ENCODE measurements at regions not wholly inside any gene's neighbourhood (a gene's known extent, or its start where the extent isn't known, plus 50 kb on each side); places are given as distances from the start of the nearest gene placed in this dataset.

DNA sequence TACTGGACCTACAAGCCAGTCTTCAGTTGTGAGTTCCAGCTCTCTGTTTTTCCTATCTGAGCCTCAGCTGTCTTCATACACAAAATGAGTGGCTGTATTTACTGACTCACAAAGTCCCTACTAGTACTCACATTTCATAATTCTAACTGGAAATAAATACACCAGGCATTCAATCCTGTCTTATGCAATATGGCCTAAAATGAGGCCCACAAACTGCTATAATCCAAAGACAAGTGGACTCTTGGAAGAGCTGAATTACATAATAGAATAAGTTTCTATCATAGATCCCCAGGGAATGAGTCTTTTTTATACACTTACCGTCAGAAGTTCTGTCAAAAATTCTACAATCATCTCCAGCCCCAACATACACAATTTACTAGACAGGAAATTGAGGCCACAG lies 211.9 kb downstream of the LRRN1 start:
- DNase-seq (ENCODE audit: low read depth): no peak
- in situ Hi-C loops (cut with HindIII; ENCODE audit: low pct_unique_long_range_greater_than_20kb, low sequenced_read_pairs): no loop called here

- in situ Hi-C loops (cut with HindIII; ENCODE audit: low pct_unique_long_range_greater_than_20kb, low sequenced_read_pairs): no loop called here
- DNase-seq (ENCODE audit: low read depth): no peak
These were observed 216.2 kb downstream of the LRRN1 start for GRCh38 chr3:4015426-4015825.

GRCh38 chr3:4019501-4019900 lies 220.3 kb downstream of the LRRN1 start:
- in situ Hi-C loops (cut with HindIII; ENCODE audit: low pct_unique_long_range_greater_than_20kb, low sequenced_read_pairs): no loop called here

DNA sequence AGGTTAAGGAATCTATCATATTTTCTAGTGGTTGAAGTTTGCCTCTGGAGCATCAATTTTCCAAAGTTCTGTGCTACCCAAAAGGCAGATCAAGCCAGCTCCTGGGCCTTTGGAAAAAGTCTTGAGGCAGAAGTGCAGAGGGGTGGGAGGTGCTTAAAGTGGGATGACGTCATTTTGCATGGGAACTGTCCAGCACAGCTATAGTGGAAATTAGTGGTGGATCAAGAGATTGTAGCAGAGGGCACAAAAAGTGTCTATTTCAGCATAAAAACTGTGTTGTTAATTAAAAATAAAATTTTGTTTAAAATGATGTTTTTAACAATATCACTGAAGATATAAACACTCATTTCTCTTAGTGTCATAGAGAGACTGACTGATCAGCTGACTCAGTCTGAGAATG lies 221.9 kb downstream of the LRRN1 start:
- in situ Hi-C loops (cut with HindIII; ENCODE audit: low pct_unique_long_range_greater_than_20kb, low sequenced_read_pairs): no loop called here

More at GRCh38 chr3:4019501-4019900, 220.3 kb downstream of the LRRN1 start:
- DNase-seq (ENCODE audit: low read depth): no peak

GRCh38 chr3:4029135-4029534 lies 229.9 kb downstream of the LRRN1 start:
- DNase-seq (ENCODE audit: low read depth): no peak
- in situ Hi-C loops (cut with HindIII; ENCODE audit: low pct_unique_long_range_greater_than_20kb, low sequenced_read_pairs): no loop called here

More for the DNA sequence above, 221.9 kb downstream of the LRRN1 start:
- peak; percentile 2 for DNase-seq (ENCODE audit: low read depth)

GRCh38 chr3:4030624-4031023 lies 231.4 kb downstream of the LRRN1 start:
- in situ Hi-C loops (cut with HindIII; ENCODE audit: low pct_unique_long_range_greater_than_20kb, low sequenced_read_pairs): no loop called here
- DNase-seq (ENCODE audit: low read depth): no peak

DNA sequence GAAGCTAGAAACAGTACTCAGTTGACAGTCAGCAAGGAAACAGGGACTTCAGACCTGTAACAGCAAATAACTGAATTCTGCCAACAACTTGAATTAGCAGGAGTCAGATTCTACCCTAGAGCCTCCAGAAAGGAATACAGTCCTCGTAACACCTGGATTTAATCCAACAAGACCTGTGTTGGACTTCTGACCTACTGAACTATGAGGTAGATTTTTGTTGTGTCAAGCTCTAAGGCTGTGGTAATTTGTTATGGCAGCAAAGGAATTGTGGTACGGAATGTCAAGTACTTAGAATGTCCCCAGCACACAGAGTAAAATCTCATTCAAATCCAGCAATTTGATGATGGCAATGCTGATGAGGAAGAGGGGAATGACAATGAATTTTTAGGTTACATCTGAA lies 234.1 kb downstream of the LRRN1 start:
- in situ Hi-C loops (cut with HindIII; ENCODE audit: low pct_unique_long_range_greater_than_20kb, low sequenced_read_pairs): no loop called here
- no peak for DNase-seq (ENCODE audit: low read depth)

GRCh38 chr3:4036046-4036445 lies 236.8 kb downstream of the LRRN1 start:
- DNase-seq (ENCODE audit: low read depth): no peak
- in situ Hi-C loops (cut with HindIII; ENCODE audit: low pct_unique_long_range_greater_than_20kb, low sequenced_read_pairs): no loop called here

DNA sequence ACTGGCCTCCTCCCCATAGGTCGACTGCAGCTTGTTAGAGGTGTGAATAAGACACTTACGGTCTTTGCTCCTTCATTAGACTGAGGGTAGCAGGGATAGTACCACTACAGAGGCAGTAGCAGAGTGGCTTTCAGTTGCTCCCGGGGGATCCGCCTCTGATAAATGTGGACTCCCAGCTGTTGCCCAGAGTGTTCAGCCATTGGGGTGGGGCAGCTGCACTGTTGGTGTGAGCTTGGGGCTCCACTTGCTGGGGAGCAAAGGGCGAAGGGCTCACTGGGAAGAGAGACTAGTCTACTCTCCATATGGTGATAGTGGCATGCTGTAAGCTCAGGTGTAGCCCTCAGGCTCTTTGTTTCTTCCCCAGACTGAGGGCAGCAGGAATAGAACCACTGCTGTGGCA lies 239.1 kb downstream of the LRRN1 start:
- in situ Hi-C loops (cut with HindIII; ENCODE audit: low pct_unique_long_range_greater_than_20kb, low sequenced_read_pairs): no loop called here
- DNase-seq (ENCODE audit: low read depth): no peak

DNA sequence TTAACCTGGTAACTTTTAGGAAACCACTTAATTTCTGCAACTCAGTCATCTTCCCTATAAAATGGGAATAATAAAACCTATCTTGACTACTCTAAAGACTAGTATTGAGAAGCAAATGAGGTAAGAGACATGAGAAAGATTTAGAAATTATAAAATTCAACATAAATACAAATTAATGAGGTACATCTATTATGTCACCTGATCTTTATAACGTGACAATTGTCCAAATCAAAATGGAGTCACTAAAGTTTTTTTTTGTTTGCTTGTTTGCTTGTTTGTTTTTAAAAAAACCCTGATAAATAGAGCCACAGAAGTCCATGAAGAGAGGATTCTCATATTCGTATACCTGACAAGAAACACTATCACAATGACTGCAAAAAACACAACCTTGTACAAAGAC lies 242.8 kb downstream of the LRRN1 start:
- in situ Hi-C loops (cut with HindIII; ENCODE audit: low pct_unique_long_range_greater_than_20kb, low sequenced_read_pairs): no loop called here
- DNase-seq (ENCODE audit: low read depth): no peak

GRCh38 chr3:4042869-4043268 lies 243.6 kb downstream of the LRRN1 start:
- in situ Hi-C loops (cut with HindIII; ENCODE audit: low pct_unique_long_range_greater_than_20kb, low sequenced_read_pairs): no loop called here
- DNase-seq (ENCODE audit: low read depth): no peak

GRCh38 chr3:4043867-4044575 lies 244.8 kb downstream of the LRRN1 start:
- DNase-seq (ENCODE audit: low read depth): no peak
- in situ Hi-C loops (cut with HindIII; ENCODE audit: low pct_unique_long_range_greater_than_20kb, low sequenced_read_pairs): no loop called here

DNA sequence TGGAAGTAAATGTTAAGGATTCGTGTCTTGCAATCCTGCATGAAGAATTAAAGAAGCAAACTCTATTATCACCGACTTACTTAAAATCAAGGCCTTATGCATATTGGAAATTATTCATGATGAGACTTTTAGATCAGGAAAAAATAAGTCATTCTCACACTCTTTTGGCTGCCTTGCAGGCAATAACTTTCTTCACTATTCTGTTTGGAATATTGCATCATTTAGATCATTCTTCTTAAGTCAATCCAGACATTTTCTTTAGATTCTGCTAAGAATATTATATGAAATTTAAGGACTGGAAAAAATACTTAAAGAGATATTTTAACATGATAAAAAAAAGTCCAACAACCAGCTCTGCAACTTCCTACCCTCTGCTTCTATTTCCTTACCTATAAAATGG lies 245.4 kb downstream of the LRRN1 start:
- no peak for DNase-seq (ENCODE audit: low read depth)
- in situ Hi-C loops (cut with HindIII; ENCODE audit: low pct_unique_long_range_greater_than_20kb, low sequenced_read_pairs): no loop called here

DNA sequence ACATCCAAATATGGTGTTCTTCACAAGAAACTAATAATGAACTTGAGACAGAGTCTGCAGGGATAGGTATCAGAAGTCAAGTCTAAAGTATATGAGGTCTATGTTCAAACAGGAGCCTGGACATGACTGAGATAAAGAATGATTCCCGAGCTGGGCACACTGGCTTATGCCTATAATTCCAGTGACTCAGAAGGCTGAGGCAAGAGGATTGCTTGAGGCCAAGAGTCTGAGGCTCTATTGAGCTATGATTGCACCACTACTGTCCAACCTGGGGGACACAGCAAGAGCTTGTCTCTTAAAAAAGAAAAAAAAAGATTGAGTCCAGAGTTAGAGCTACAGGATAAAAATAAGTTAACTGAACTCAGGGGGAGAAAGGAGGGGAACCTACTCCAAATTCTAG lies 246.5 kb downstream of the LRRN1 start:
- in situ Hi-C loops (cut with HindIII; ENCODE audit: low pct_unique_long_range_greater_than_20kb, low sequenced_read_pairs): no loop called here
- no peak for DNase-seq (ENCODE audit: low read depth)

GRCh38 chr3:4047366-4047765 lies 248.1 kb downstream of the LRRN1 start:
- in situ Hi-C loops (cut with HindIII; ENCODE audit: low pct_unique_long_range_greater_than_20kb, low sequenced_read_pairs): no loop called here
- DNase-seq (ENCODE audit: low read depth): no peak

DNA sequence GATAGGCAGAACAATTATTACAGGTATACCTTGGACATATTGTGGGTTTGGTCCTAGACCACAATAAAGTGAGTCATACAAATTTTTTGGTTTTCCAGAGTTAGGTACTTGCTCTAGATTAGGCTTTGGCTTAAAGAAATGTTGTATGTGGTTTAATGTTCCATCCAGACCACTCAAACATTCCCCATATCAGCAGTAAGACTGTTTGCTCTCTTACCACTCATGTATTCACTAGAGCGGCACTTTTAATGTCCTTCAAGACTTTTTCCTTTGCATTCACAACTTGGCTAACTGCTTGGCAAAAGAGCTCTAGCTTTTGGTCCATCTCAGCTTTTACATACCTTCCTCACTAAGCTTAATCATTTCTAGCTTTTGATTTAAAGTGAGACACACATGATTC lies 250.5 kb upstream of the SETMAR start:
- in situ Hi-C loops (cut with HindIII; ENCODE audit: low pct_unique_long_range_greater_than_20kb, low sequenced_read_pairs): no loop called here
- no peak for DNase-seq (ENCODE audit: low read depth)

DNA sequence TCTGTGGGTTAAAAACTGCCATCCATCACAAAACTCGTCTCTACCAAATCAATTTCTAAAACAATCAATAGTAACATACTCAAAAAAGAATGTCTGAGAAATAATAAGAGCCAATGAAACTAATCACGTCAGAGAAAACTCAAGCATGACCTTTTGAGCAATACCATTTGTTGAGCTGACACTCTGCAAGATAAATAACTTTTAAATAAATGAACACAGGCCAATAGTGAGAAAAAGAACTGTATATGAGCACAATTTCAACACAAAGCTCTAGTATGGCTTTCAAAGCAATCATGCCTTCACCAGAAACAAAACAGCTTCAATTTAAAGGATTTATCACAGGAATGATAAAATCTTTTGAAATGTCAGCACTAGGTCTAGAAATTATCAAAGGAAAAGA lies 249.2 kb upstream of the SETMAR start:
- no peak for DNase-seq (ENCODE audit: low read depth)
- in situ Hi-C loops (cut with HindIII; ENCODE audit: low pct_unique_long_range_greater_than_20kb, low sequenced_read_pairs): no loop called here

- DNase-seq (ENCODE audit: low read depth): no peak
These were observed 243.1 kb upstream of the SETMAR start for GRCh38 chr3:4060064-4060463.

DNA sequence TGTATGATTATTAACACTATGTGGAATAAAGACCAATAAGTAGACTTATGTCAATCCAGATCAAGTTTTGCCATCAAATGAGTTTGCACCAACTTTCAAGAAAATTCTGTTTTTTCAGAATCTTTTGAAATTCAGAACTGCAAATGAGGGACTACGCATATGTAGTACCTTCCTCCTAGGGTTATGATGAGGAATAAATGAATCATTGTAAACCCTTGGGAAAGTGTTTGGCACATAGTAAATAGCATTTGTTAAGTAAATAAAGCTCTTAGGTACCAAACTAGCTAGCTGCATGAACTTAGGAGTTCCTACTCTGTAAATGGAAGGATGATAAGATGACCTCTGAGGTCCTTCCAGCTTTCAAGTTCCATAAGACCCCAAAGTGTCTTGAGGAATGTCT lies 242.6 kb upstream of the SETMAR start:
- no peak for DNase-seq (ENCODE audit: low read depth)
- in situ Hi-C loops (cut with HindIII; ENCODE audit: low pct_unique_long_range_greater_than_20kb, low sequenced_read_pairs): no loop called here

More at GRCh38 chr3:4060064-4060463, 243.1 kb upstream of the SETMAR start:
- in situ Hi-C loops (cut with HindIII; ENCODE audit: low pct_unique_long_range_greater_than_20kb, low sequenced_read_pairs): no loop called here

- no peak for DNase-seq (ENCODE audit: low read depth)
- in situ Hi-C loops (cut with HindIII; ENCODE audit: low pct_unique_long_range_greater_than_20kb, low sequenced_read_pairs): no loop called here
These were observed 242.0 kb upstream of the SETMAR start for GRCh38 chr3:4061195-4061594.

Measured in Caki2 (cell line).